ENCODE measurements at regions not wholly inside any gene's neighbourhood (a gene's known extent, or its start where the extent isn't known, plus 50 kb on each side); places are given as distances from the start of the nearest gene placed in this dataset.
A peak's percentile ranks its signal among the peaks of the same experiment; 100 is the strongest.

DNA sequence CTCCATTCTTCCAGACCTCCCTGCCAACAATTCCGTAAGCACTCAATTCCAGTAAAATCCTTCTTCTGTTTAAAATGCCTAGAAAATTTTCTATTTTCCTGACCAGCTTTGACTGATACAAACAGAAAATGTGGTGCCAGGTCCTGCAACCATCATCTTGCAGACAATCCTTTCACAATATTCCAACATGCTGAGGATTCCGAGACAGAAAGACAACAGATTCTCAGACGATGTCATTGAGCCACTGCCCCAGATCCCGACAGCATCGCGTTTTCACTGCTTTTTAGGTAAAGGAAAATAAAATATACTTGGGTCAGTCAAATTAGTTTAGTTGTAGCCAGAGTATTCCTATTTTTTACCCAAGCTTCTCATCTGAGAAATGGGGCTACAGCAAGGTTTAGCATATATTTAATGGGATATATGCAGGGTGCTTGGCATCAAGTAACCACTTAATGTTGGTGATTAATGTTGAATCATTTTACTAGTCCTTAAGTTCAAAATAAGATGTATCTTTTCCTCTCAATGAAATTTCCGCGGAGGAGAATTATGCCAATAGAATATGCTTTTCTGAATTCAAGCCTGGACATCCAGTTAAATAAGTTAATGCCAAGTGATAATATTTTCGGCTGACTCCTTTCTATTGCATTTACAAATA lies 866.6 kb downstream of the SLC4A3 start:
- no peak for DNase-seq (ENCODE audit: low read depth)

DNA sequence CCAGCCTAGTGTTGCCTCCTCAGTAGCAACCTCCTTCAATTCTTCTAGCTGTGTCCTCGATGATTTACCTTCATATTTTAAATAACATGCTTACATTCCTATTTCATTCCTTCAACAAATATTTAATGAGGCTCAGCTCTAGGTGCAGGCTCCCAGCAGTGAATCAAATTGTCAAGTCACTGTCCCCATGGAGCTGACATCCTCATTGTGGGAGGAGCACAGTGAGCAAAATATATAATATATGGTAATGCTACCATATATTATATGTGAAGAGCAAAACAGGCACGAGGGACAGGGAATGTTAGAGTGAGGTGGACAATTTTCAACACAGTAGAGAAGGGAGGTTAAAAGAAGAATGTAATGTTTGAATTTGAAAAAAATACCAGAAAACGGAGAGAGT lies 869.1 kb downstream of the SLC4A3 start:
- no peak for DNase-seq (ENCODE audit: low read depth)

GRCh38 chr2:220499225-220499624 lies 871.8 kb downstream of the SLC4A3 start:
- DNase-seq (ENCODE audit: low read depth) = peak; percentile 28

GRCh38 chr2:220502539-220502938 lies 875.1 kb downstream of the SLC4A3 start:
- DNase-seq (ENCODE audit: low read depth) = no peak

DNA sequence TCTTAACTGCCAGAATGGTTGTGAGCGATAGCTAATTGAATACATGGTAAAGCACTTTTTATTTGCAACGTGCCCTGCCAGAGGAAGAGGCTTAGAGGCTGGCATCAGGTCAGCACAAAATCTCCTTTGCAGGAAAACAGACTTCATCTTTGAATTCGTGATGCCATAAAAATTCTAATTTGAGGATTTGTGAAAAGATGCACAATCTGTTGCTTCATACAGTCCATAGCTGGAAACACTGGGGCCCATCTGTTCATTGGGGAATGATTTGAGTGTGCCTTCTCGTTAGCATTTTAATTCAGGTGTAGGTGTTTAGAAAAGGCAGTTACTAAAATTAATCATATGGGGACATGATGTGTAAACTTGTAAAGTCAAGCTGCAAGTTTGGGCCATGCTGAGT lies 876.0 kb downstream of the SLC4A3 start:
- no peak for DNase-seq (ENCODE audit: low read depth)

- DNase-seq (ENCODE audit: low read depth) = peak; percentile 50
These were observed 877.6 kb downstream of the SLC4A3 start for GRCh38 chr2:220504938-220505503.

- DNase-seq (ENCODE audit: low read depth) = no peak
These were observed 879.0 kb downstream of the SLC4A3 start for GRCh38 chr2:220506466-220506865.

GRCh38 chr2:220509096-220509757 lies 881.8 kb downstream of the SLC4A3 start:
- DNase-seq (ENCODE audit: low read depth) = no peak

GRCh38 chr2:220509966-220510365 lies 882.5 kb downstream of the SLC4A3 start:
- DNase-seq (ENCODE audit: low read depth) = no peak

DNA sequence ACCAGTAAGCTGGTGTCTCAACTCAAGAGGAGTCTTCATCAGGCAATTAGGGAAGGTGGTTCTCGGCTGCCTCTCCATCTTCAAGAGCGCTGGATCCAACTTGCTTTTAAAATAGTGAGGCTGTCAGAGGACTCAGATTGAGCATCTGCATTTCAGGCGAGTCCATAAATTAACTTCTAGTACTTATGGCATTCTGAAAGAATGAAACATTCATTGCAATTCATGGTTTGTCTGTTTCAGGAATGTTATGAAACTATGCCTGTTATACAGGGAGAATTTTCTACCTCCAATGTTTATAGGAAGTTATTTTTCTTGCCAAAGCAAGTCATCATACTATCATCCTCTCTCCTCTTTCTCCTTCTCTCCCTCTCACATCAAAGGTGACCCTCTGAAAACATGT lies 883.2 kb downstream of the SLC4A3 start:
- peak; percentile 32 for DNase-seq (ENCODE audit: low read depth)

GRCh38 chr2:220512419-220512818 lies 885.0 kb downstream of the SLC4A3 start:
- DNase-seq (ENCODE audit: low read depth) = peak; percentile 80

DNA sequence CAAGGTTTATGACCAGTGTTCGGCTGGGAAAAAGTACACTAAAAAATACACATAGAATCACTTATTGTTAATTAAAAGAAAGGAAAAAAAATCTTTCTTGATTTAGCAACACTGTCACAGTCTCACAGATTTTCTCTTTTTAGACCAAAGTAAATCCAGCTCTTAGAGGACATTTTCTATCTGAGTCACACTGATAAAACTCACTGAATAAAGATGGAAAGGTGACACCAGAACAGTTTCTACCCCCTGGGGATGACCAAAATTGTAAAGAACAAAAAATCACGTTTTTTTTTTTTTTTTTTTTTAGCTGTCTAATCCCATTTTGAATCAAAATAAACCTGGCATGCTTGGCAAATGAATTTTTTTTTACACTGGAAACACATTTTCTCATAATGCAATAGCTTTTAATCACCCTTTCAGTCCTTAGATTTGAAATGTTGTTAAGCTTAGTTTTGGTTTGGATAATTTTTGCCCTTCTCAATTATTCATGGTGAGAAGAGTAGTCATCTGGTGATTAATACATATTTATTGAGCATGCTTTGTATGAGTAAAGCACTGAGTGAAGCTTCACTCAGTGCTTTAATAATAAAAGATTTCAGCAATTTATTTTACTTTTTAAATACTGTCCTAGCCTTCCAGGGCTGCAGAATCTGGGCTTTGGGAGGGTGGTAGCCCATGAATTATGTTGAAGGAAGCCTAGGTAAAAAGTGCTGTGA lies 886.3 kb downstream of the SLC4A3 start:
- no peak for DNase-seq (ENCODE audit: low read depth)

GRCh38 chr2:220521551-220521950 lies 894.1 kb downstream of the SLC4A3 start:
- no peak for DNase-seq (ENCODE audit: low read depth)

- DNase-seq (ENCODE audit: low read depth) = no peak
These were observed 900.8 kb downstream of the SLC4A3 start for GRCh38 chr2:220528180-220528675.

DNA sequence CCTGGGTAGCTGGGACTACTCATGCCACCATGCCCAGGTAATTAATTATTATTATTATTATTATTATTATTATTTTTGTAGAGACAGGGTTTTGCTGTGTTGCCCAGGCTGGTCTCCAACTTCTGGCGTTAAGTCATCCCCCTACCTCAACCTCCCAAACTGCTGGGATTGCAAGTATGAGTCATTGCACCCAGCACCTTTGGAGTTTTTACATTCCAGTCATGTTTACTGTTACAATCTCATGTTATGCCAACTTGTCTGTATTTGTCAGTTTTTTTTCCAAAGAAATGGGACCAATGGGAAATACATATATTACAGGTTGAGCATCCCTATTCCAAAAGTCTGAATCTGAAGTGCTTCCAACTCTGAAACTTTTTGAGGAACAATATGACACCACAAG lies 903.8 kb downstream of the SLC4A3 start:
- DNase-seq (ENCODE audit: low read depth) = no peak

DNA sequence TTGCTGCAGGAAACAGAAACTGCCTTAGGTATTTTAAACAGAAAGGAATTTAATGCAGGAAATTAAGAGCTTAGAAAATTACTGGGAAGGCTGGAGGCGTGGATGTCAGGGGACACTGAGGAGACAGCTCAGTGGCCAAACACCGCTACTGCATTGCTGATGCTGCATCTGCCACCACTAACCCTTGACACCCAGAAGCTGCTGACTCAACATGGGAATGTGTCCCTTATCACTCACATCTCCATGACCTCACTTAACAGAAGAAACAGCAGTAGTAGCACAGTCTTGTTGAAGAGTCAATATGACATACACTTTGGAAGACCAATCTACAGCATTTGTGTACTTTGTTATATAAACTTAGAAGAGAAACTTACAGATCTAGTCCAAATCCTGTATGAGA lies 906.1 kb downstream of the SLC4A3 start:
- DNase-seq (ENCODE audit: low read depth) = no peak

GRCh38 chr2:220539481-220539880 lies 912.1 kb downstream of the SLC4A3 start:
- no peak for DNase-seq (ENCODE audit: low read depth)

DNA sequence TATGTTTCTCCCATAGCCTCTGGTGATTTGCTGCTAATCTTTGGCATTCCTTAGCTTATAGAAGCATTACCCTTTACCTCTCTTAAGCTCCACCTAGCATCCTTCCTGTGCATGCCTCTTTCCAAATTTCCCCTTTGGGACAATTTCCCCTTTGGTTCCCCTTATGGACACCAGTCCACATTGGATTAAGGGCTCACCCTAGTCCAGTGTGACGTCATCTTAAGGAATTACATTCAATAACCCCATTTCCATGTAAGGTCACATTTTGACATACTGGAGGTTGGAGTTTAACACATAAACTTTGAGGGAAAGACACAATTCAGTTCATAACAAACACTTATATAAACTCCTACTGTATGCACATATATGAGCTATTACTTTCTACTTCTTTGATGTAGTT lies 916.6 kb downstream of the SLC4A3 start:
- DNase-seq (ENCODE audit: low read depth) = no peak

- no peak for DNase-seq (ENCODE audit: low read depth)
These were observed 923.7 kb downstream of the SLC4A3 start for GRCh38 chr2:220550995-220551700.

DNA sequence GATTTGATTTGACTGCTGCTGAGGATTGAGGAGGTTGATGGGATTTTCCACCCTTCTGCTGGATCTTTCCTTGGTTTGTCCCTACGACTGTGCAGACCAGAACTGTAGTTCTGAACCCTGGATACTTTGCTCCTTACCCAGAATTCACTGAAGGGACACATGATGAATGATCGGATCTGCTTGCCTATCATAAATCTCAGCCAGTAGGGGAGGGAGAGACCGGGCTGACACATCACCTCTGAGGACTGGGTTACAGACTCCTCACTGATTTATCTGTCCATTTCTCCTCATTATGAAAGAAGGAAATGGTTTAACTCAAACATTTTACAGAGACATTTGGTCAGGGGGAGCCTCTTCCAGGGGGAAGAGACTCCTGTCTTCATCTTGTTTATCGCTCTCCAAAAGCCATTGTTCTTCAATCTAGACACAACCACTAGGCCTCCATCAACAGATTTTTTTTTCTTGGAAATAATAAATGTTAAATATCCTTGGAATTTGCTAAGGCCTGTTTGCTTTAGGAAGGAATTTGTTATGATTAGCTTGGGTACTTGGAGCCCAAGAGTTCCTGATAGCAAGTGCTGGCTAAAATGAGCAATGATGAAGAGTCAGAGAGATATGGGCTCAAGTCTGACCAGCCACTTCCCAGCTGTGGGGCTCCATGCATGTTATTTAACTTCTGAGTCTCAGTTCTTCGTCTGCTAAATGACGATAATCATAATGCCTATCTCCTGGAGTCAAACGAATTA lies 925.5 kb downstream of the SLC4A3 start:
- DNase-seq (ENCODE audit: low read depth) = no peak

DNA sequence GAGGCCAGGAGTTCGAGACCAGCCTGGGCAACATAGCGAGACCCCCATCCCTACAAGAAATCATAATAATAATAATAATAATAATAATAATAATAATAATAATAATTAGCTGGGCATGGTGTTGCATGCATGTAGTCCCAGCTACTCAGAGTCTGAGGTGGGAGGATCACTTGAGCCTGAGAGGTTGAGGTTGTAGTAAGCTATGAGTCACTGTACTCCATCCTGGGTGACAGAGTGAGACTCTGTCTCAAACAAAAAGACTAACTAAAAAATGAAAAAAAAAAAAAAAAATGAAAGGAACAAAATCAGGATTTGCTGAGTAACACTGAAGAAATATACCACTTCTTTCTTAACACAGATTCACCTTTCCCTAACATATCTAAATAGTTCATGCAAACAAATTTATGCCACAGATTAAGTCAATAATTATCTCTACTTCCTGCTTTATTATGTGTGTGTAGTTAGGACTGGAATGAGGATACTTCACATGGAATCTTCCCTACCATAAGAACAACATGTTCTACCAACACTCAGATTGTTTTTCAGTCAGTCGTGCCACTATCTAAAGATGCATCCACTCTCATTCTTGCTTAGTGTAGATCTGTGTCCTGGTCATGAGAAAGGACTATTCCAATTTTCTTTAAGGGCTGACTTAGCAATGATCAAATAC lies 928.7 kb downstream of the SLC4A3 start:
- peak; percentile 6 for DNase-seq (ENCODE audit: low read depth)
